Neural cell (in vitro differentiated cells): ENCODE measurements at regions not wholly inside any gene's neighbourhood (a gene's known extent, or its start where the extent isn't known, plus 50 kb on each side); places are given as distances from the start of the nearest gene placed in this dataset.

ENCODE experiments used
- H2AFZ ChIP-seq: fragments of 200-600, 300-800 bp; sonication (generic), shearing (Covaris generic); 2 replicates; pipeline ENCODE4 v1.6.0; 2014; ENCODE audit warnings: low read depth, mild to moderate bottlenecking, antibody characterized with exemption, low read length, moderate library complexity
- H3F3A ChIP-seq: fragments of 200-600 bp; shearing (Covaris generic); 2 replicates; pipeline ENCODE4 v1.6.1; 2016; ENCODE audit warnings: mild to moderate bottlenecking, moderate library complexity, mixed read lengths, antibody characterized with exemption, low read length; ENCODE audit not compliant: insufficient read depth, poor library complexity, severe bottlenecking
- H3K27ac ChIP-seq: fragments of 200-600, 300-800 bp; sonication (generic), shearing (Covaris generic); 2 replicates; pipeline ENCODE4 v1.5.1; 2014; ENCODE audit warnings: mild to moderate bottlenecking, low read length, moderate library complexity
- H3K27me3 ChIP-seq: fragments of 300-800, 200-600 bp; sonication (generic), shearing (Covaris generic); 2 replicates; pipeline ENCODE4 v1.6.0; 2014; ENCODE audit warnings: mild to moderate bottlenecking, low read depth, low read length, moderate library complexity; ENCODE audit not compliant: insufficient read depth
- H3K36me3 ChIP-seq: fragments of 300-800, 200-600 bp; sonication (generic), shearing (Covaris generic); 2 replicates; pipeline ENCODE4 v1.5.1; 2014; ENCODE audit warnings: mild to moderate bottlenecking, antibody characterized with exemption, low read length, moderate library complexity; ENCODE audit not compliant: insufficient read depth
- H3K4me2 ChIP-seq: fragments of 300-800, 200-600 bp; sonication (generic), shearing (Covaris generic); 2 replicates; pipeline ENCODE4 v1.6.0; 2014; ENCODE audit warnings: mild to moderate bottlenecking, low read length
- H3K4me3 ChIP-seq: fragments of 300-800, 200-600 bp; sonication (generic), shearing (Covaris generic); 2 replicates; pipeline ENCODE4 v1.5.1; 2014; ENCODE audit warnings: mild to moderate bottlenecking, low read length, moderate library complexity
- H3K79me2 ChIP-seq: fragments of 200-600 bp; shearing (Covaris generic); replicated peaks from 2 replicates; pipeline ENCODE4 v1.6.0; 2014; ENCODE audit warnings: mild to moderate bottlenecking, low read length, moderate library complexity; ENCODE audit not compliant: insufficient read depth
- H3K9ac ChIP-seq: fragments of 300-800, 200-600 bp; sonication (generic), shearing (Covaris generic); 2 replicates; pipeline ENCODE4 v1.6.1; 2016; ENCODE audit warnings: mild to moderate bottlenecking, low read length, mixed read lengths
- H3K9me2 ChIP-seq: fragments of 200-600 bp; shearing (Covaris generic); 2 replicates; pipeline ENCODE4 v1.6.1; 2016; ENCODE audit warnings: mild to moderate bottlenecking, low read length, mixed read lengths; ENCODE audit not compliant: insufficient read depth
- H3K9me3 ChIP-seq: fragments of 200-600, 300-800 bp; sonication (generic), shearing (Covaris generic); 2 replicates; pipeline ENCODE4 v1.6.1; 2016; ENCODE audit warnings: mild to moderate bottlenecking, mixed run types, low read length, moderate library complexity, mixed read lengths
- H4K20me1 ChIP-seq: fragments of 200-600 bp; shearing (Covaris generic); 2 replicates; pipeline ENCODE4 v1.6.1; 2016; ENCODE audit warnings: mild to moderate bottlenecking, mixed run types; ENCODE audit not compliant: insufficient read depth
- EP300 ChIP-seq: fragments of 450-650 bp; conservative IDR thresholded peaks from 2 replicates; pipeline ENCODE4 v1.6.1; 2014; ENCODE audit warnings: antibody characterized with exemption, mild to moderate bottlenecking, moderate library complexity; ENCODE audit not compliant: poor library complexity, severe bottlenecking
- EZH2 ChIP-seq: fragments of 200-600, 300-800 bp; shearing (Covaris generic), sonication (generic); IDR thresholded peaks from 2 replicates; pipeline ENCODE4 v1.6.1; 2014; ENCODE audit warnings: antibody characterized with exemption, low read length, borderline replicate concordance, mild to moderate bottlenecking; ENCODE audit not compliant: insufficient read depth, poor library complexity, severe bottlenecking
- MXI1 ChIP-seq: fragments of 450-650 bp; conservative IDR thresholded peaks from 2 replicates; pipeline ENCODE4 v1.6.1; 2014; ENCODE audit warnings: antibody characterized with exemption, mild to moderate bottlenecking; ENCODE audit not compliant: poor library complexity, severe bottlenecking
- POLR2AphosphoS5 ChIP-seq: IDR thresholded peaks from 2 replicates; pipeline ENCODE4 v1.6.1; 2012
- RAD21 ChIP-seq: fragments of 450-650 bp; conservative IDR thresholded peaks from 2 replicates; pipeline ENCODE4 v1.6.1; 2014; ENCODE audit warnings: antibody characterized with exemption, mild to moderate bottlenecking, moderate library complexity
- SMC3 ChIP-seq: fragments of 450-650 bp; conservative IDR thresholded peaks from 2 replicates; pipeline ENCODE4 v1.6.1; 2014; ENCODE audit warnings: antibody characterized with exemption, mild to moderate bottlenecking, moderate library complexity; ENCODE audit not compliant: poor library complexity
- TAF1 ChIP-seq: IDR thresholded peaks from 2 replicates; pipeline ENCODE4 v1.6.1; 2012; ENCODE audit warnings: low read depth
- TF ChIP-seq, protein P1 (sequence below): fragments of 450-650 bp; IDR thresholded peaks from 2 replicates; pipeline ENCODE4 v1.5.1; 2014; ENCODE audit warnings: antibody characterized with exemption, mild to moderate bottlenecking, moderate library complexity; ENCODE audit not compliant: poor library complexity, severe bottlenecking
- TF ChIP-seq, protein P2 (sequence below): IDR thresholded peaks from 2 replicates; pipeline ENCODE4 v1.6.1; 2012; ENCODE audit warnings: borderline replicate concordance

DNA sequence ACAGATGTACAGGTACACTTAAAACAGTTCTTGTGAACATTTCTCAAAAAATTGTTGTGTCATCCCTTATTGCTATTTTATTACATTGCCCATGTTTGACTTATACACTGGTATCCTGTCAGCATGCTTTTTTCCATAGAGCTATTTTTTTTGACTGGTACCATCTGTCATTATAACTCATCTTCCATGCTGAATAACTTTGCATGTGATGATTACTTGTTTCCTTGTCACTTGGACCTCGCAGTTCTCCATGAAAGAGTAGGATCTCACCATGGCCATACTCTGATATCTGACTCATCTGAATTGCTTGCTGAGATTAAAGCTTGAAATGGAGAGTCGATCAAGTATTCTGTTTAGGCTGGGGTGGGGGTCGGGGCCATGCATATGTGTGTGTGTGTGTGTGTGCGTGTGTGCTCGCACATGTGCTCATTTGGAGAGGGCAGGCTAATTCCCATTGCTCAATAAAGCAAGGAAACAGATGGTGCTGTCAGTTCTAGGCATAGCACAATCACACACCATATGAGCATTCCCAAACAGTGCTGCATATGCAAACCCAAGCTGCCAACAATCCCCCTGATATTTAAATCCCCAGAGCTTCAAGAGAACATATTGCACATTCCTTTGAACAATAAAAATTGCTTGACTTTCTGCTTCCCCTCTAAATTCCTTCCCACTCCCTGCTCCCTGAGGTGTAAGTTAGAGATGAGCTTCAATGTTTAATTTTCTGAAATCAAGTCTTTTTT, 62.9 kb downstream of the NHLRC3 start:
- Histone ChIP-seq H3K9me3 (no peaks in the 10 kb centered on the region), H3F3A (no peaks in the 10 kb centered on the region), H3K79me2 (no peaks in the 10 kb centered on the region), H3K9me2 (no peaks in the 10 kb centered on the region), H4K20me1 (no peaks in the 10 kb centered on the region), H3K9ac (no peak overlapping the region), H3K27me3 (no peaks in the 10 kb centered on the region), H3K4me3 (no peak overlapping the region), H3K4me2 (no peak overlapping the region), H3K36me3 (no peaks in the 10 kb centered on the region), H2AFZ (no peak overlapping the region), H3K27ac (no peak overlapping the region)
- TF ChIP-seq EP300: no peak
- TF ChIP-seq TAF1: no peak
- TF ChIP-seq, protein P1, sequence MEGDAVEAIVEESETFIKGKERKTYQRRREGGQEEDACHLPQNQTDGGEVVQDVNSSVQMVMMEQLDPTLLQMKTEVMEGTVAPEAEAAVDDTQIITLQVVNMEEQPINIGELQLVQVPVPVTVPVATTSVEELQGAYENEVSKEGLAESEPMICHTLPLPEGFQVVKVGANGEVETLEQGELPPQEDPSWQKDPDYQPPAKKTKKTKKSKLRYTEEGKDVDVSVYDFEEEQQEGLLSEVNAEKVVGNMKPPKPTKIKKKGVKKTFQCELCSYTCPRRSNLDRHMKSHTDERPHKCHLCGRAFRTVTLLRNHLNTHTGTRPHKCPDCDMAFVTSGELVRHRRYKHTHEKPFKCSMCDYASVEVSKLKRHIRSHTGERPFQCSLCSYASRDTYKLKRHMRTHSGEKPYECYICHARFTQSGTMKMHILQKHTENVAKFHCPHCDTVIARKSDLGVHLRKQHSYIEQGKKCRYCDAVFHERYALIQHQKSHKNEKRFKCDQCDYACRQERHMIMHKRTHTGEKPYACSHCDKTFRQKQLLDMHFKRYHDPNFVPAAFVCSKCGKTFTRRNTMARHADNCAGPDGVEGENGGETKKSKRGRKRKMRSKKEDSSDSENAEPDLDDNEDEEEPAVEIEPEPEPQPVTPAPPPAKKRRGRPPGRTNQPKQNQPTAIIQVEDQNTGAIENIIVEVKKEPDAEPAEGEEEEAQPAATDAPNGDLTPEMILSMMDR: no peak
- TF ChIP-seq, protein P2, sequence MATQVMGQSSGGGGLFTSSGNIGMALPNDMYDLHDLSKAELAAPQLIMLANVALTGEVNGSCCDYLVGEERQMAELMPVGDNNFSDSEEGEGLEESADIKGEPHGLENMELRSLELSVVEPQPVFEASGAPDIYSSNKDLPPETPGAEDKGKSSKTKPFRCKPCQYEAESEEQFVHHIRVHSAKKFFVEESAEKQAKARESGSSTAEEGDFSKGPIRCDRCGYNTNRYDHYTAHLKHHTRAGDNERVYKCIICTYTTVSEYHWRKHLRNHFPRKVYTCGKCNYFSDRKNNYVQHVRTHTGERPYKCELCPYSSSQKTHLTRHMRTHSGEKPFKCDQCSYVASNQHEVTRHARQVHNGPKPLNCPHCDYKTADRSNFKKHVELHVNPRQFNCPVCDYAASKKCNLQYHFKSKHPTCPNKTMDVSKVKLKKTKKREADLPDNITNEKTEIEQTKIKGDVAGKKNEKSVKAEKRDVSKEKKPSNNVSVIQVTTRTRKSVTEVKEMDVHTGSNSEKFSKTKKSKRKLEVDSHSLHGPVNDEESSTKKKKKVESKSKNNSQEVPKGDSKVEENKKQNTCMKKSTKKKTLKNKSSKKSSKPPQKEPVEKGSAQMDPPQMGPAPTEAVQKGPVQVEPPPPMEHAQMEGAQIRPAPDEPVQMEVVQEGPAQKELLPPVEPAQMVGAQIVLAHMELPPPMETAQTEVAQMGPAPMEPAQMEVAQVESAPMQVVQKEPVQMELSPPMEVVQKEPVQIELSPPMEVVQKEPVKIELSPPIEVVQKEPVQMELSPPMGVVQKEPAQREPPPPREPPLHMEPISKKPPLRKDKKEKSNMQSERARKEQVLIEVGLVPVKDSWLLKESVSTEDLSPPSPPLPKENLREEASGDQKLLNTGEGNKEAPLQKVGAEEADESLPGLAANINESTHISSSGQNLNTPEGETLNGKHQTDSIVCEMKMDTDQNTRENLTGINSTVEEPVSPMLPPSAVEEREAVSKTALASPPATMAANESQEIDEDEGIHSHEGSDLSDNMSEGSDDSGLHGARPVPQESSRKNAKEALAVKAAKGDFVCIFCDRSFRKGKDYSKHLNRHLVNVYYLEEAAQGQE: no peak
- TF ChIP-seq RAD21: no peak
- no peak for TF ChIP-seq SMC3
- no peak for TF ChIP-seq EZH2
- TF ChIP-seq POLR2AphosphoS5: no peak
- no peak for TF ChIP-seq MXI1

DNA sequence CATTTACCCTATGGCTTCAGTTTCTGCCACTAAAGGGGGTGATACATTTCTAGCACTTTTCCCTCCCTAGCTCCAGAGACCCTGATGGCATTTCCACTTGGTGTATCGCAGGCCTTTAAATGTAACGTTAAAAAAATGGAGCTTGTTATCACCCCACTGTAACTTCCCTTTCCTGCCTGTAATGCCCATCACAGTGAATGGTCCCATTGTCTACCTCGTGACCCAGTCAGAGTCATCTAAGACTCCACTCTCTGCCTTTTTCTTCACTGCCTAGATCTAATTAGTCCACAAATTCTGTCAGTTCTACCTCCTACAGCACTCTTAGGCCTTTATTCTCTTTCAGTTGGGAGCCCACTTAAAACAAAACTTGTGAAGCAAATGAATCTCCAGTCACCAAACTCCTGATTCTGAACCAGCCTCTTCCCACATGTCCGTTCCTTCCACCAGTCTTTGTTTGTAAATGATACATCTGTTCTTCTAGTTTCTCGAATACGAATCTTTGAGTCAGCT, 64.8 kb downstream of the NHLRC3 start:
- no peak overlapping the region for H3K4me3 ChIP-seq
- H3K9me3 ChIP-seq: no peaks in the 10 kb centered on the region
- H4K20me1 ChIP-seq: no peaks in the 10 kb centered on the region

More for the DNA sequence above, 64.8 kb downstream of the NHLRC3 start:
- no peaks in the 10 kb centered on the region for H3K27me3 ChIP-seq
- H3K4me2 ChIP-seq: no peak overlapping the region
- no peak overlapping the region for H3K9ac ChIP-seq
- no peaks in the 10 kb centered on the region for H3K36me3 ChIP-seq
- H3K9me2 ChIP-seq: no peaks in the 10 kb centered on the region
- no peak overlapping the region for H2AFZ ChIP-seq
- H3K79me2 ChIP-seq: no peaks in the 10 kb centered on the region
- H3F3A ChIP-seq: no peaks in the 10 kb centered on the region
- no peak overlapping the region for H3K27ac ChIP-seq
- TF ChIP-seq EZH2 (no peak), EP300 (no peak), RAD21 (no peak), POLR2AphosphoS5 (no peak), TAF1 (no peak), MXI1 (no peak), SMC3 (no peak)
- TF ChIP-seq, protein P1: no peak
- TF ChIP-seq, protein P2: no peak
